ENCODE measurements at regions not wholly inside any gene's neighbourhood (a gene's known extent, or its start where the extent isn't known, plus 50 kb on each side); places are given as distances from the start of the nearest gene placed in this dataset.
"Not testable (repeated sequence)": the region's sequence is repeated elsewhere in the genome, so short reads cannot be mapped to it uniquely, and the experiment has no call there.

GRCh38 chr4:189233754-189234153 is 706.9 kb upstream of the FRG1 start:
- ATAC-seq (replicated peaks in 6 of 8); H3K4me3 ChIP-seq; in situ Hi-C loops (cut with MboI; ENCODE audit: low pct_unique_long_range_greater_than_20kb in 2 of 9, low sequenced_read_pairs in 9 of 9, unreplicated experiment in 9 of 9); H3K27ac ChIP-seq; H3K4me1 ChIP-seq (replicated peaks in 1 of 2): not testable (repeated sequence)
- WGBS, 10 experiments, result no CpG with 5 or more reads among the region's 1 CpG

- H3K4me3 ChIP-seq; H3K27ac ChIP-seq; H3K4me1 ChIP-seq (replicated peaks in 1 of 2); in situ Hi-C loops (cut with MboI; ENCODE audit: low pct_unique_long_range_greater_than_20kb in 2 of 9, low sequenced_read_pairs in 9 of 9, unreplicated experiment in 9 of 9); ATAC-seq (replicated peaks in 6 of 8): not testable (repeated sequence)
These were observed 705.7 kb upstream of the FRG1 start for GRCh38 chr4:189234948-189235347.

GRCh38 chr4:189235599-189235998 is 705.1 kb upstream of the FRG1 start:
- no peaks in the 10 kb centered on the region for H3K4me1 ChIP-seq (replicated peaks in 1 of 2)
- no peak for ATAC-seq (replicated peaks in 6 of 8)
- no peak overlapping the region for H3K27ac ChIP-seq
- no peak overlapping the region for H3K4me3 ChIP-seq
- in situ Hi-C loops (cut with MboI; ENCODE audit: low pct_unique_long_range_greater_than_20kb in 2 of 9, low sequenced_read_pairs in 9 of 9, unreplicated experiment in 9 of 9), result no loop called here
- WGBS, 10 experiments, result 36 to 100% (median 82%) methylated on average over 1 to 4 of the region's 6 CpGs; no CpG with 5 or more reads in 6 of the 10 experiments

DNA sequence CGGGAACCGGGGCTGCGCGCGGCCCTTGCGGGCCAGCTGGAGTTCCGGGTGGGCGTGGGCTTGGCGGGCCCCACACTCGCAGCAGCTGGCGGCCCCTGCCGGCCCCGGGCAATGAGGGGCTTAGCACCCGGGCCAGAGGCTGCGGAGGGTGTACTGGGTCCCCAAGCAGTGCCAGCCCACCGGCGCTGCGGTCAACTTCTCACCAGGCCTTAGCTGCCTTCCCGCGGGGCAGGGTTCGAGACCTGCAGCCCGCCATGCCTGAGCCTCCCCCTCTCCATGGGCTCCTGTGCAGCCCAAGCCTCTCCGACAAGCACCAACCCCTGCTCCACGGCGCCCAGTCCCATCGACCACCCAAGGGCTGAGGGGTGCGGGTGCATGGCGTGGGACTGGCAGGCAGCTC is 704.4 kb upstream of the FRG1 start:
- H3K4me1 ChIP-seq (replicated peaks in 1 of 2); in situ Hi-C loops (cut with MboI; ENCODE audit: low pct_unique_long_range_greater_than_20kb in 2 of 9, low sequenced_read_pairs in 9 of 9, unreplicated experiment in 9 of 9); H3K27ac ChIP-seq; ATAC-seq (replicated peaks in 6 of 8); H3K4me3 ChIP-seq: not testable (repeated sequence)
- WGBS, 10 experiments, result 90% methylated on average over 6 of the region's 28 CpGs; no CpG with 5 or more reads in 9 of the 10 experiments

GRCh38 chr4:189237340-189237739 is 703.3 kb upstream of the FRG1 start:
- 20 to 100% (median 97%) methylated on average over 1 to 5 of the region's 13 CpGs; no CpG with 5 or more reads in 3 of the 10 experiments for WGBS, 10 experiments
- Histone ChIP-seq H3K4me3 (no peak overlapping the region), H3K27ac (no peak overlapping the region), H3K4me1 (replicated peaks in 1 of 2) (no peaks in the 10 kb centered on the region)
- no peak for ATAC-seq (replicated peaks in 6 of 8)
- in situ Hi-C loops (cut with MboI; ENCODE audit: low pct_unique_long_range_greater_than_20kb in 2 of 9, low sequenced_read_pairs in 9 of 9, unreplicated experiment in 9 of 9), result no loop called here

DNA sequence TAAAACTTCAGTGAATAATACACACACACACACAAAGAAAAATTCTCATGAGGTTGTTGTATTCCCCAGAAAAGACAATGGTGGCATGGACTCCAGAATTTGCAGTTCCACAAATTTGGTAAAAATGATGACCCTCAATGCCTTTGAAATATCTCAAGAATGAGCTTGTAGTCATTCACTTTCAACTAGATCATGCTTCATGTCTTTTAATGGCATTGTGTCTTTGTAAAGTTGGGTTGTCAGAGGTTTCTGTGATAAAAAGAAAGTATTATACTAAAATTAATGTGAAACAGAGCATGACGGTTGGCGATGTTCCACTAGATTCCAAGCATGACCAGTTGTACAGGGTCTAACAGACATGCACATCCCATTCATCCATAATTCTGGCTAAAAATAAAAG is 685.0 kb upstream of the FRG1 start:
- in situ Hi-C loops (cut with MboI; ENCODE audit: low pct_unique_long_range_greater_than_20kb in 2 of 9, low sequenced_read_pairs in 9 of 9, unreplicated experiment in 9 of 9), result no loop called here
- no peak overlapping the region for H3K4me3 ChIP-seq
- 26 to 100% (median 90%) methylated on average over 1 to 2 of the region's 2 CpGs; no CpG with 5 or more reads in 3 of the 10 experiments for WGBS, 10 experiments

GRCh38 chr4:189261475-189261874 is 679.2 kb upstream of the FRG1 start:
- H3K27ac ChIP-seq, result no peak overlapping the region
- no peaks in the 10 kb centered on the region for H3K4me1 ChIP-seq (replicated peaks in 1 of 2)
- H3K4me3 ChIP-seq, result no peak overlapping the region
- 0 to 100% (median 38%) methylated on average over 1 of the region's 1 CpG; no CpG with 5 or more reads in 5 of the 10 experiments for WGBS, 10 experiments
- in situ Hi-C loops (cut with MboI; ENCODE audit: low pct_unique_long_range_greater_than_20kb in 2 of 9, low sequenced_read_pairs in 9 of 9, unreplicated experiment in 9 of 9), result no loop called here
- ATAC-seq (replicated peaks in 6 of 8), result no peak

More for the DNA sequence above, 685.0 kb upstream of the FRG1 start:
- Histone ChIP-seq H3K27ac (no peak overlapping the region), H3K4me1 (replicated peaks in 1 of 2) (no peaks in the 10 kb centered on the region)
- no peak for ATAC-seq (replicated peaks in 6 of 8)

- H3K27ac ChIP-seq, result no peak overlapping the region
- ATAC-seq (replicated peaks in 6 of 8), result no peak
- in situ Hi-C loops (cut with MboI; ENCODE audit: low pct_unique_long_range_greater_than_20kb in 2 of 9, low sequenced_read_pairs in 9 of 9, unreplicated experiment in 9 of 9), result no loop called here
- no peaks in the 10 kb centered on the region for H3K4me1 ChIP-seq (replicated peaks in 1 of 2)
- WGBS, 10 experiments, result 0 to 100% (median 90%) methylated on average over 1 to 7 of the region's 7 CpGs; no CpG with 5 or more reads in 1 of the 10 experiments
- no peak overlapping the region for H3K4me3 ChIP-seq
These were observed 675.2 kb upstream of the FRG1 start for GRCh38 chr4:189265515-189265914.

DNA sequence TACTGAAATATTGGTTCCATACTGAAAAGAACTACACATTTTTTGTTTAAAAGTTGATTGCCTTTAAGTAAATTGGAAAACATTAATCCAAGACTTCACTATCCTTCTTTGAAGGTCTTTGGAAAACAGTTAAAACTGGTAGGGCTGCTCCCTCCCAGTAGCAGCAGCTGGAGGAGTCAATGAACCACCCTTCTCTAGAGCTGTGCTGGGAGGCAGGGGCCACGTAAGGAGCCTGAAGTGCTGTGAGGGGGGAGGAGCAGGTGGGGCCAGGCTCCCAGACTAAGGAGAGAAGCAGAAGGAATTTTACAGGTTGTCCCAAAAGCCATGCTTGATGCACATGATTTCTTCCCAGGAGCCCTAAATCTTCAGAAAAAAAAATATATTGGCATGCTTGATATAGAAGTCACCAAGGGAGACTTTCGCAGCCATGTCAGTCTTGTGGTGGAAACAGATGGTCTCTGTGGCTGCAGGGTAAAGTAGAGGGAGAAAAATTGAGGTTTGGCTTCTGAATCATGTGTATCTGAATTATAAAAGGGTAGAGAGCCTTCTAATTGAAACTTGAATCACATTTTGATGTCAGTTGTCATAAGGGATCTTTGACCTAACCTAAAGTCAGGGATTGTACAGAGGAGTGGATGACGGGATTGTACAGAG is 673.2 kb upstream of the FRG1 start:
- Histone ChIP-seq H3K4me1 (replicated peaks in 1 of 2) (no peaks in the 10 kb centered on the region), H3K27ac (no peak overlapping the region), H3K4me3 (no peak overlapping the region)
- no peak for ATAC-seq (replicated peaks in 6 of 8)
- WGBS, 10 experiments, result 21 to 100% (median 90%) methylated on average over 1 to 2 of the region's 3 CpGs; no CpG with 5 or more reads in 5 of the 10 experiments
- in situ Hi-C loops (cut with MboI; ENCODE audit: low pct_unique_long_range_greater_than_20kb in 2 of 9, low sequenced_read_pairs in 9 of 9, unreplicated experiment in 9 of 9), result no loop called here

DNA sequence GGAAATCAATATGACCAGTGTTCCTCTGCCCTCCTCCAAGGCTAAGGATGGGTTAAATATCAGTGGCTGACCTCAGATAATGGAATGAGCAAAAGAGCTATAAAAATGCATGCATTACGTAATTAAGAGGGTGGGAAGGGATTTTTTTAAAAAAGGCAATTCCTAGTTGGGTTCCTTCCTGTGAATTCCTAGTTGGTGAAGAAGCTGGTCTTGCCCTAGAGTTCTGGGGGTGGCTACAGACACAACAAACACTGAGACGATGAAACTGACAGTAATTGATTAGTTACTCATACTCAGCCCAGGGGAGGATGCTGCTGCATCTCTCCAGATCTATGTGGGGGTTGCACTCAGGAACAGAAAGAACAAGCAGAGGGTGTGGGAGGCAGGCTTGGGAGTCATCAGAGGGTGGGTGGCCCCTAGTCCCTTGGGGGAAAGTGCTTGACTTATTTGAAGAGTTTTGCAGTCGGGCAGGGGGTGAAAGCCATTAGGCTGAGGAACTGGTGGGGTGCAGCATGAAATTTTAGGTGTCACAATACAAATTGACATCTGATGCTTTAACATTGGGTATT is 662.0 kb upstream of the FRG1 start:
- in situ Hi-C loops (cut with MboI; ENCODE audit: low pct_unique_long_range_greater_than_20kb in 2 of 9, low sequenced_read_pairs in 9 of 9, unreplicated experiment in 9 of 9), result no loop called here

GRCh38 chr4:189279188-189279587 is 661.5 kb upstream of the FRG1 start:
- WGBS, 10 experiments, result 0 to 94% (median 80%) methylated on average over 3 to 10 of the region's 11 CpGs; no CpG with 5 or more reads in 2 of the 10 experiments
- H3K4me1 ChIP-seq (replicated peaks in 1 of 2), result no peaks in the 10 kb centered on the region
- peak in 1 of 8 experiments; percentile 80 for ATAC-seq (replicated peaks in 6 of 8)
- no peak overlapping the region for H3K27ac ChIP-seq
- in situ Hi-C loops (cut with MboI; ENCODE audit: low pct_unique_long_range_greater_than_20kb in 2 of 9, low sequenced_read_pairs in 9 of 9, unreplicated experiment in 9 of 9), result no loop called here
- H3K4me3 ChIP-seq, result no peak overlapping the region

More for the DNA sequence above, 662.0 kb upstream of the FRG1 start:
- no peaks in the 10 kb centered on the region for H3K4me1 ChIP-seq (replicated peaks in 1 of 2)
- H3K27ac ChIP-seq, result no peak overlapping the region
- 0% methylated on average over 1 of the region's 3 CpGs; no CpG with 5 or more reads in 8 of the 10 experiments for WGBS, 10 experiments
- ATAC-seq (replicated peaks in 6 of 8), result peak in 2 of 8 experiments; percentile 24 to 38
- no peak overlapping the region for H3K4me3 ChIP-seq

DNA sequence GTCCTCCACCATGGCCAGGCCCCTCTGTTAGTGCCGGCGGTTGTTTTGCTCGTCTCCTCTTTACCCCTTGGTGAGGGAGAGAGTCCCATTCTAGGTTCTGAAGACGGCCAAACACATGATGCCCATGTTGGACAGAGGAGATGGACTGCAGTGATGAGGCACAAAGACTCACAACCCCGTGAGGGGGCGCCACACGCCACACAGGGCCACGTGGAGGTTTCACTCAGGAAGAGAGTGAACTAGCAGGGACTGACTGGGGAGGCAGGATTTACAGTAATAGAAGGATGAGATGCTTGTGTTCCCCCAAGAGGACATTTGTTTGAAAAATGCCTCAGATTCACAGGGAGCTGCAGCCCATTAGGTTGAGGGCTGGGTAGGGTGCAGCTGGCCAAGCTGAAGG is 655.3 kb upstream of the FRG1 start:
- H3K27ac ChIP-seq, result no peak overlapping the region
- ATAC-seq (replicated peaks in 6 of 8), result no peak
- H3K4me3 ChIP-seq, result no peak overlapping the region
- WGBS, 10 experiments, result 12 to 100% (median 61%) methylated on average over 3 to 7 of the region's 8 CpGs; no CpG with 5 or more reads in 5 of the 10 experiments
- in situ Hi-C loops (cut with MboI; ENCODE audit: low pct_unique_long_range_greater_than_20kb in 2 of 9, low sequenced_read_pairs in 9 of 9, unreplicated experiment in 9 of 9), result no loop called here
- H3K4me1 ChIP-seq (replicated peaks in 1 of 2), result no peaks in the 10 kb centered on the region

GRCh38 chr4:189291939-189292338 is 648.7 kb upstream of the FRG1 start:
- in situ Hi-C loops (cut with MboI; ENCODE audit: low pct_unique_long_range_greater_than_20kb in 2 of 9, low sequenced_read_pairs in 9 of 9, unreplicated experiment in 9 of 9), result no loop called here
- Histone ChIP-seq H3K4me3 (no peak overlapping the region), H3K27ac (no peak overlapping the region), H3K4me1 (replicated peaks in 1 of 2) (no peaks in the 10 kb centered on the region)
- peak in 3 of 8 experiments; percentile 31 to 85 (median 78) for ATAC-seq (replicated peaks in 6 of 8)

DNA sequence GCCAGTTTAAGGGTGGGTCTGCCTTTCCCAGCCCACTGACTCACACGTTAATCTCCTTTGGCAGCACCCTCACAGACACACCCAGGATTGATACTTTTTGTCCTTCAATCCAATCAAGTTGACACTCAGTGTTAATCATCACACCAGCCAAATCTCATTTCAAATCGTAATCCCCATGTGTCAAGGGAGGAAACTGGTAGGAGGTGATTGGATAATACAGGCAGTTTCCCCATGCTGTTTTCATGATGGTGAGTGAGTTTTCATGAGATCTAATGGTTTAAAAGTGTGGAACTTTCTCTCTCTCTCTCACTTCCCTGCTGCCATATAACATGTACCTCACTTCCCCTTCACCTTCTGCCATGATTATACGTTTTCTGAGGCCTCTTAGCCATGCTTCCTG is 647.2 kb upstream of the FRG1 start:
- Histone ChIP-seq H3K4me1 (replicated peaks in 1 of 2) (no peaks in the 10 kb centered on the region), H3K4me3 (no peak overlapping the region), H3K27ac (no peak overlapping the region)
- ATAC-seq (replicated peaks in 6 of 8), result no peak
- in situ Hi-C loops (cut with MboI; ENCODE audit: low pct_unique_long_range_greater_than_20kb in 2 of 9, low sequenced_read_pairs in 9 of 9, unreplicated experiment in 9 of 9), result no loop called here
- WGBS, 10 experiments, result 0 to 70% (median 20%) methylated on average over 1 to 3 of the region's 3 CpGs; no CpG with 5 or more reads in 1 of the 10 experiments

Measured in motor neuron (in vitro differentiated cells).